ENCODE measurements at regions not wholly inside any gene's neighbourhood (a gene's known extent, or its start where the extent isn't known, plus 50 kb on each side); places are given as distances from the start of the nearest gene placed in this dataset.
A peak's percentile ranks its signal among the peaks of the same experiment; 100 is the strongest.

- H3K4me3 ChIP-seq: no peak overlapping the region
- no peak overlapping the region for H3K27ac ChIP-seq
- H3K27me3 ChIP-seq: no peaks in the 10 kb centered on the region
- H3K36me3 ChIP-seq: no peaks in the 10 kb centered on the region
- 64 to 79% (median 70%) methylated on average over 2 of the region's 2 CpGs for WGBS, 3 donors
- no peak for DNase-seq
- TF ChIP-seq, protein P1, sequence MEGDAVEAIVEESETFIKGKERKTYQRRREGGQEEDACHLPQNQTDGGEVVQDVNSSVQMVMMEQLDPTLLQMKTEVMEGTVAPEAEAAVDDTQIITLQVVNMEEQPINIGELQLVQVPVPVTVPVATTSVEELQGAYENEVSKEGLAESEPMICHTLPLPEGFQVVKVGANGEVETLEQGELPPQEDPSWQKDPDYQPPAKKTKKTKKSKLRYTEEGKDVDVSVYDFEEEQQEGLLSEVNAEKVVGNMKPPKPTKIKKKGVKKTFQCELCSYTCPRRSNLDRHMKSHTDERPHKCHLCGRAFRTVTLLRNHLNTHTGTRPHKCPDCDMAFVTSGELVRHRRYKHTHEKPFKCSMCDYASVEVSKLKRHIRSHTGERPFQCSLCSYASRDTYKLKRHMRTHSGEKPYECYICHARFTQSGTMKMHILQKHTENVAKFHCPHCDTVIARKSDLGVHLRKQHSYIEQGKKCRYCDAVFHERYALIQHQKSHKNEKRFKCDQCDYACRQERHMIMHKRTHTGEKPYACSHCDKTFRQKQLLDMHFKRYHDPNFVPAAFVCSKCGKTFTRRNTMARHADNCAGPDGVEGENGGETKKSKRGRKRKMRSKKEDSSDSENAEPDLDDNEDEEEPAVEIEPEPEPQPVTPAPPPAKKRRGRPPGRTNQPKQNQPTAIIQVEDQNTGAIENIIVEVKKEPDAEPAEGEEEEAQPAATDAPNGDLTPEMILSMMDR (IDR thresholded peaks at IDR 0.05): no peak
- TF ChIP-seq POLR2A (IDR thresholded peaks at IDR 0.05) (no peak), EP300 (IDR thresholded peaks at IDR 0.05) (no peak)
- intact Hi-C loops (cut with DNase I): no loop called here
- H3K9me3 ChIP-seq: no peaks in the 10 kb centered on the region
- H3K4me1 ChIP-seq (ENCODE audit: insufficient read depth): no peaks in the 10 kb centered on the region
Observed at GRCh38 chr11:111099028-111099713, 146.4 kb upstream of the POU2AF2 start.

DNA sequence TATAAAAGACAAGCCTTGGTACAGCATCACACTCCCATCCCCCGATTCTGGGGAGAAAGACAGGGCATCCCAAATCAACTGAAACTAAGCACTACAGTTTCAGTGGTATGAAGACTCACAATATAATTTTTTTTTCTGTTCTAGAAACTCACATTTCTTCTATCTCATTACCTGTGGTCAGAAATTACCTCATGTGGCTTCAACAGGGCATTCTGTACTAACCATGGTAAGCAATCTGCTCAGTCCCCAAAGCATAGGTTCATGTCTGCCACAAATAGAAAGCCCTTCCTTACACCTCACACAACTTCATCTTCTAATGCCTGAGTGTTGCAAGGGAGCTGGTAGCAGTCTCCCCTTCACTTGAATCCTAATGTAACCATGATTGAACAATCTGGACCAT is 147.4 kb upstream of the POU2AF2 start:
- no peak for DNase-seq
- TF ChIP-seq EP300 (IDR thresholded peaks at IDR 0.05) (no peak), POLR2A (IDR thresholded peaks at IDR 0.05) (no peak)
- TF ChIP-seq, protein P1 (IDR thresholded peaks at IDR 0.05): no peak
- Histone ChIP-seq H3K4me1 (ENCODE audit: insufficient read depth) (no peaks in the 10 kb centered on the region), H3K9me3 (no peaks in the 10 kb centered on the region), H3K36me3 (no peaks in the 10 kb centered on the region), H3K27me3 (no peaks in the 10 kb centered on the region), H3K4me3 (no peak overlapping the region), H3K27ac (no peak overlapping the region)
- intact Hi-C loops (cut with DNase I): no loop called here
- WGBS, 3 donors: 90 to 97% (median 96%) methylated on average over 1 of the region's 1 CpG

GRCh38 chr11:111097191-111097590 is 148.3 kb upstream of the POU2AF2 start:
- Histone ChIP-seq H3K9me3 (no peaks in the 10 kb centered on the region), H3K36me3 (no peaks in the 10 kb centered on the region), H3K27me3 (no peaks in the 10 kb centered on the region), H3K4me3 (no peak overlapping the region), H3K4me1 (ENCODE audit: insufficient read depth) (no peaks in the 10 kb centered on the region), H3K27ac (no peak overlapping the region)
- WGBS, 3 donors: 34 to 60% (median 58%) methylated on average over 11 of the region's 11 CpGs
- peak in 4 of 5 donors; percentile 20 to 53 (median 38) for DNase-seq
- intact Hi-C loops (cut with DNase I): no loop called here
- TF ChIP-seq EP300 (IDR thresholded peaks at IDR 0.05): no peak
- TF ChIP-seq, protein P1 (IDR thresholded peaks at IDR 0.05): no peak
- no peak for TF ChIP-seq POLR2A (IDR thresholded peaks at IDR 0.05)

GRCh38 chr11:111095327-111095726 is 150.2 kb upstream of the POU2AF2 start:
- TF ChIP-seq POLR2A (IDR thresholded peaks at IDR 0.05): no peak
- TF ChIP-seq, protein P1 (IDR thresholded peaks at IDR 0.05): no peak
- no peak for TF ChIP-seq EP300 (IDR thresholded peaks at IDR 0.05)
- Histone ChIP-seq H3K4me3 (no peak overlapping the region), H3K9me3 (no peaks in the 10 kb centered on the region), H3K27ac (no peak overlapping the region), H3K36me3 (no peaks in the 10 kb centered on the region), H3K27me3 (no peaks in the 10 kb centered on the region), H3K4me1 (ENCODE audit: insufficient read depth) (no peaks in the 10 kb centered on the region)
- DNase-seq: no peak
- 98% methylated on average over 1 of the region's 1 CpG for WGBS, 3 donors
- intact Hi-C loops (cut with DNase I): no loop called here
